GM21717 (cell line): ENCODE measurements at regions not wholly inside any gene's neighbourhood (a gene's known extent, or its start where the extent isn't known, plus 50 kb on each side); places are given as distances from the start of the nearest gene placed in this dataset.
"Not testable (repeated sequence)": the region's sequence is repeated elsewhere in the genome, so short reads cannot be mapped to it uniquely, and the experiment has no call there.

ENCODE experiments used
- ATAC-seq: cut with Tn5 transposase; IDR thresholded peaks from one replicate; pipeline ENCODE4 v1.9.1; 2021; ENCODE audit warnings: mild to moderate bottlenecking, moderate library complexity; ENCODE audit not compliant: unreplicated experiment

DNA sequence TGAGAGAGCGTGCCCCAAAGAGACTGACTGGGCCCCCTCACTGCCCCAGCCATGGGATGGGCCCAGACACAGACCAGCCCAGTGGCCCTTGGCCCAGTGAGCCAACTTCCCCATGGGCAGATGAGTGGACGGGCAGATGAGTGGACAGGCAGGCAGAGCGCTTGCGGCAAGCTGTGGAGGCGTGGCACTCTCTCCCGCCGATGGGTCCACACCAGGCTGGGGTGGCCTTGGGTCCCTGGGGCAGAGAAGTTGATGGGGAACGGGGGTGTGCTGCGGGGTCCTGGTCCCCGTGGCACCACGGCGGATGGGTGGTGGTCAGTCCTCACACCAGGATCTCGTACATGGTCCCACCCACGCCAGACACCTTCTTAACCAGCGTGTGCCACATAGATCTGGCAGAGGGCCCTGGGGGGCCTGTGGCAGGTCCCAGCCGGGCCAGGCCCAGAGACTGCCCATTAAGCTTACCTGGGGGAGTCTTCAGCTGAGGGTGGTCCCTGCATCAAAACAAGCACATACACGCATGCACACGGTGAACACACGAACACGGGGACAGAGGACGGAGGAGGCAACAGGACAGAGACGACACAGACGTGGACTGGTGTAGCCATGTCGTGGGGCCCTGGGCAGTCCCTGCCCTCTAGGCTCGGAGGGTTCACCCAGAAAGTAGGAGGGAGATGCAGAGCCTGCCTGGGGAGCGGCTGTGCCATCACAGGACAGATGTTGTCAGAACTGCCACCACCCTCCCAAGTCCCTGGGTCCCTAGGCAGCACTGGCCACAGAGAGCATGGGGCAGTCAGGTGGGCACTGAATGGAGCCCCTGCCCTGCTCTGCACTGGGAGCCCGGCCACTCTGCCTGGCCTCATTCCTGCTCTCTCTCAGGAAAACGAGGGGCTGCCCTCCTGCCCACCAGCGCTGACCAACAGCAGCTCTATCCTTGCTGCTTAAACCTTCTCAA is 182.2 kb downstream of the IGLL1 start:
- no peak for ATAC-seq

GRCh38 chr22:23397008-23397612 is 183.0 kb downstream of the IGLL1 start:
- no peak for ATAC-seq

- no peak for ATAC-seq
These were observed 183.6 kb downstream of the IGLL1 start for GRCh38 chr22:23396362-23397007.

DNA sequence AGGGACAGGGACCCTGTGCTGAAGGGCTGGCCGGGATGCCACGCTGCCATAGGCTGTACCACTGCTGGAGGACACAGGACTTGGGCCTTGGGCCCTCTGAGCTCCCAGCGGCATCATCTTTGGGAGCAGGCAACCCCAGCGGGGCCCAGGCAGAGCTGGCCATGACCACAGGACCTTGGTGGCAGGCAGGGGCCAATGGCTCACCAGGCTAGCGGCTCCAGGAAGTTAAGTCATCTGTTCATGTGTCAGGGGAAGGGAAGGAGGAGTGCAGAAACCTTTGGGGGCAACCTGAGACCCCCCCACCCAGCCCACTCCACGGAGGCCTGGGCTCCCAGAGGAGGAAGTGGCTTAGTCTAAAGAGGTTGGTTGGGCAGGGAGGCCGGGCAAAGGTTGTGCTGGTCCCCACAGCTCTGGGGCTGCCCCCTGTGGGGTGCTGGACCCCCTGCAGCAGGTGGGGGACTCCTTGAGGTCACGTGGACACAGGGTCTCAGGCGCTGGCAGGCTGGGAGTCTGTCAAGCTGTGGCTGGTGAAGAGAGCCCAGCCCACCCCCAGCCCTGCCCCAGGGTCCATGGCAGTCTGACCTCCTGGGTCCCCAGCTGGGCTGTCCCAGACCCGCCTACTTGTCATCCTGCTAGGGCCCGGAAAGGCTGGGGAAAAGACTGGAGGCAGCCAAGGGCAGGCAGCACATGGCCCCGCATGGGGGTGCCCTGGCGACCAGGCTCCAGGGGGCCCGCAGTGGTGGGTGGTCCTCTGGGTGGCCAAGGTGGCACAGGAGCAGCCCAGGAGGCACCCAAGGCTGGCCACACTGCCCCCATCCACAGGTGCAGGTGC is 184.3 kb downstream of the IGLL1 start:
- no peak for ATAC-seq

- ATAC-seq, result no peak
These were observed 185.4 kb downstream of the IGLL1 start for GRCh38 chr22:23394525-23395326.

- ATAC-seq, result no peak
These were observed 186.3 kb downstream of the IGLL1 start for GRCh38 chr22:23393721-23394320.

DNA sequence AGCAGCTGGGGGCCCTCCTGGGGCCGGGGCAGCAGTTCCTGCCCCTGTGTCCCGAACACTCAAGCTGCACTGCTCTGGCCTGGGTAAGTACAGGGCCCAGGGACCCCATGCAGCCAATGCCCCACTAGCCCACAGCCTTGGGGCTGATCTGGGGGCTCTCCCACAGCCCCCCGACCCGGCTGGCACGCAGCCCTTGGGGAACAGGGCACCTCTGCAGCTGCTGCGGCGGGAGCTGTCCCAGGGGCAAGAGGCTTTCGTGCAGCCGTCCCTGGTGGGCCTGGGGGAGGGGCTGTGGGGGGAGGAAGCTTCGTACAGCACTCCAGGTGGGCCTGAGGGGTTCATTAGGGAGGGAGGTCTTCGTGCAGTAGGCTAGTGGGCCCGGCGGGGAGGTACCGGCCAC is 186.9 kb downstream of the IGLL1 start:
- not testable (repeated sequence) for ATAC-seq

- no peak for ATAC-seq
These were observed 187.5 kb downstream of the IGLL1 start for GRCh38 chr22:23392420-23393121.

GRCh38 chr22:23391022-23391421 is 189.1 kb downstream of the IGLL1 start:
- no peak for ATAC-seq

GRCh38 chr22:23389271-23390071 is 190.6 kb downstream of the IGLL1 start:
- no peak for ATAC-seq

GRCh38 chr22:23388517-23388890 is 191.6 kb downstream of the IGLL1 start:
- no peak for ATAC-seq

DNA sequence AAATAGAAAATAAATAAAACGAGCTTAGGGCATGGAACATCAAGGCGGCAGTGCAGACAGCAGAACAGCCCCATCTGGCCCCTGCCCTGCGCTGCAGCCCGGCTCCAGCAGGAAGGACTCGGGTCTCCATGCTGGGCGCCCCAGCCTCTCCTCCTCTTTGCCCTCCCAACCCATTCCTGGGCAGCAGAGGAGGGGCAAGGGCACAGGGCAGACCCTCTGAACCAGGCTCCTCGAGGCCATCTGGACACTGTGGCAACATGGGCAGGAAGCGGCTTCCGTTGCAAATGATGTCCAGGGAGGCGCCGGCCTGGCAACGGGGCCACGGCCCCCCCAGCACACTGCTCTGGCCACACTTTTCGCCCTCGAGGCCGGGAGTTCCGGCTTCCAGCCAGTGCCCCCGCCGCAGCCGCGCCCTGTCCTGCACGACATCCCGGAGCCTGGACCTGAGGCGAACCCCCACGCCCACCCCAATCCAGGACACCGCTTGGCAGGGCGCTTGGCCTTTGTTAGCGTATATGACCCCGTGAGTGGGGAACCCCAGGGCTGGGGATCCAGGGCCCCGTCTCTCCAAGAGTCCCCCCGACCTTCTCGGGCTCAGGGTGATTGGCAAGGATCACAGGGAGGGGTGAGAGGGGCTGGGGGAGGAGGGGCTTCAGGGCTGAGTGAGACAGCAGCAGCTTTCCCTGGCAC is 192.1 kb downstream of the IGLL1 start:
- no peak for ATAC-seq

DNA sequence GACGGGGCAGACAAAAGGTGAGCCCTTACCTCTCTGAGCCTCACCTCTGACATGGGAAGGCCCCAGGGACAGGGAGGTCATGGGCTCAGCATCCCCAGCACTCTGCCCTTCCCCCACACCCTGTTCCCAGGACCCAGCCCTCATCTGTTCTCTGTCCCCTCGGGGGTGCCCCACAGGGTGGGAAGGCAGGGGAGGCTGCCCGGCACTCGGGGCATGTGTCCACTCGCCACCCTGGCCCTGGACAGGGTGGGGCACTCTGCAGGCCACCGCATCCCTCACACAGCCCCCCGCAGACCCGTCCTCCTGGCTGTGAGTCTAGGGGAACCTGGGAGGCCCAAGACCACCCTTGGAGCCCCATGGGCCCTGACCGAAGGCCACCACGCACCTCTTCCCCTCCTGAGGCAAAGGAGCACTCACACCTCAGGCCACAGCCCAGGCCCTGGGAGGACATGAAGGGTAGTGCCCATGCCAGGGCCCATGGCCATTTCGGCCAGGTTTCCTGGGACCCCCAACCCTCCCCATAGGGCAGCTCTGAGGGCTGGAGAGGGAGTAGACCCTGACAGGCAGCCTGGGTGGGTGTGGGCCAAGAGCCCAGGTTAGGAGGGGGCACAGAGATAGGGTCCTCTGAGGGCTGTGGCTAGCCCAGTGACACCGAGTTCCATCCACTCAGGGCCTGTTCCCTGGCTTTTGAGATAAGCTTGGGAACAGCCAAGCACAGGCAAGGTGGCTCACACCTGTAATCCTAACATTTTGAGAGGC is 193.1 kb downstream of the IGLL1 start:
- ATAC-seq, result no peak

GRCh38 chr22:23385678-23386631 is 194.1 kb downstream of the IGLL1 start:
- no peak for ATAC-seq

- no peak for ATAC-seq
These were observed 195.0 kb downstream of the IGLL1 start for GRCh38 chr22:23384923-23385677.
